Astrocyte (in vitro differentiated cells and primary cell): ENCODE measurements at regions not wholly inside any gene's neighbourhood (a gene's known extent, or its start where the extent isn't known, plus 50 kb on each side); places are given as distances from the start of the nearest gene placed in this dataset.

ENCODE experiments used
- DNase-seq: peaks from one replicate; pipeline ENCODE4 v3.0.0-alpha.2; 2010; ENCODE audit warnings: low read depth
- FAIRE-seq: peaks from 2 replicates; lab custom pipeline; 2011; peaks lifted over from hg19 to GRCh38; lab: Jason Lieb, UNC
- H2AFZ ChIP-seq: 2 replicates; pipeline ENCODE4 v1.6.0; 2012; ENCODE audit warnings: low read depth, low read length, inconsistent platforms
- H3K27ac ChIP-seq: 2 replicates; pipeline ENCODE4 v1.5.1; 2011; ENCODE audit warnings: low read depth, low read length, inconsistent platforms
- H3K27me3 ChIP-seq: 2 replicates; pipeline ENCODE4 v1.6.0; 2011; ENCODE audit warnings: low read length, inconsistent platforms; ENCODE audit not compliant: insufficient read depth
- H3K36me3 ChIP-seq: 2 replicates; pipeline ENCODE4 v1.5.1; 2011; ENCODE audit warnings: low read length, inconsistent platforms; ENCODE audit not compliant: insufficient read depth
- H3K4me1 ChIP-seq: 2 replicates; pipeline ENCODE4 v1.5.1; 2011; ENCODE audit warnings: low read length, inconsistent platforms; ENCODE audit not compliant: insufficient read depth
- H3K4me2 ChIP-seq: 2 replicates; pipeline ENCODE4 v1.6.0; 2012; ENCODE audit warnings: low read length, inconsistent platforms
- H3K4me3 ChIP-seq: 2 replicates; pipeline ENCODE4 v1.5.1; 2011; ENCODE audit warnings: low read depth, mild to moderate bottlenecking, low read length, inconsistent platforms; ENCODE audit not compliant: insufficient read depth
- H3K79me2 ChIP-seq: 2 replicates; pipeline ENCODE4 v1.6.0; 2012; ENCODE audit warnings: mild to moderate bottlenecking, low read length, inconsistent platforms; ENCODE audit not compliant: insufficient read depth
- H3K9ac ChIP-seq: 2 replicates; pipeline ENCODE4 v1.6.0; 2012; ENCODE audit warnings: mild to moderate bottlenecking, low read length, inconsistent platforms
- H3K9me3 ChIP-seq: 2 replicates; pipeline ENCODE4 v1.5.1; 2012; ENCODE audit warnings: low read depth, mild to moderate bottlenecking, low read length, inconsistent platforms; ENCODE audit not compliant: insufficient read depth
- H4K20me1 ChIP-seq: 2 replicates; pipeline ENCODE4 v1.6.0; 2012; ENCODE audit warnings: low read length, inconsistent platforms; ENCODE audit not compliant: insufficient read depth
- H3K27ac Mint-ChIP-seq: one replicate; pipeline ENCODE4 v1.8.0; 2021; ENCODE audit warnings: mild to moderate bottlenecking, mixed read lengths; ENCODE audit not compliant: unreplicated experiment
- H3K27me3 Mint-ChIP-seq: one replicate; pipeline ENCODE4 v1.8.0; 2021; ENCODE audit warnings: low read depth, mixed read lengths; ENCODE audit not compliant: unreplicated experiment
- H3K36me3 Mint-ChIP-seq: one replicate; pipeline ENCODE4 v1.8.0; 2021; ENCODE audit warnings: low read depth, mixed read lengths; ENCODE audit not compliant: unreplicated experiment
- H3K4me1 Mint-ChIP-seq: one replicate; pipeline ENCODE4 v1.8.0; 2021; ENCODE audit warnings: low read depth, mixed read lengths; ENCODE audit not compliant: unreplicated experiment
- H3K4me3 Mint-ChIP-seq: one replicate; pipeline ENCODE4 v1.8.0; 2021; ENCODE audit warnings: mild to moderate bottlenecking, moderate library complexity, mixed read lengths; ENCODE audit not compliant: unreplicated experiment
- H3K9me3 Mint-ChIP-seq: one replicate; pipeline ENCODE4 v1.8.0; 2021; ENCODE audit warnings: mild to moderate bottlenecking, mixed read lengths; ENCODE audit not compliant: unreplicated experiment
- EZH2 ChIP-seq: IDR thresholded peaks from 2 replicates; pipeline ENCODE4 v1.6.1; 2012; ENCODE audit warnings: mild to moderate bottlenecking, low read length, inconsistent platforms; ENCODE audit not compliant: insufficient read depth
- TF ChIP-seq, protein P1 (sequence below): IDR thresholded peaks from 2 replicates; pipeline ENCODE4 v1.5.1; 2011; ENCODE audit warnings: low read depth, mild to moderate bottlenecking, inconsistent platforms, low read length, moderate library complexity; ENCODE audit not compliant: insufficient read depth

DNA sequence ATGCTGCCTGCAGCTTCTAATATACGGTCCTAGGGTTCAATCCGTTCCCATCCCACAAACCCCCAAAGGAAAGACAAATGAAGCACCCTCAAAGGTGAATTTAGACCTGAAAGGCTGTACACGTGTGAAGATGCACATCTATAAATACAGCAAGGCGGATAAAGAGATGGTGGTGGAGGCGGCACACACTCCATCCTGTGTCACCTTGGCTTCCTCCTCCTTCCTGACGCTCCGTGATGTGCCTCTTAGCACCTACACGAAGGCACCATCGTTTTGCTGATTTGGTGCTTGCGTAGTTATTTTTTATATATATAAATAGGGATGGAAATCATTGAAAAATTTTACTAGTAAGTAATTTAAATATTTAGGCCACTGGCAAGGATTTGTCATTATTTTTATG, 359.4 kb downstream of the NPHP4 start:
- Histone ChIP-seq H3K27ac (no peak overlapping the region), H3K4me3 (no peak overlapping the region), H3K27me3 (no peaks in the 10 kb centered on the region), H3K4me1 (no peaks in the 10 kb centered on the region), H3K9ac (no peak overlapping the region), H4K20me1 (no peaks in the 10 kb centered on the region), H3K9me3 (peaks cover 11% of the 10 kb centered on the region), H3K36me3 (no peaks in the 10 kb centered on the region), H2AFZ (no peak overlapping the region), H3K79me2 (no peaks in the 10 kb centered on the region), H3K4me2 (no peak overlapping the region)
- Mint-ChIP-seq H3K27ac (no peak overlapping the region), H3K9me3 (peaks cover 4% of the 10 kb centered on the region), H3K4me3 (no peak overlapping the region), H3K36me3 (no peaks in the 10 kb centered on the region), H3K27me3 (peaks cover 22% of the 10 kb centered on the region), H3K4me1 (no peaks in the 10 kb centered on the region)
- FAIRE-seq, result no peak
- DNase-seq, result no peak
- no peak for TF ChIP-seq EZH2
- TF ChIP-seq, protein P1, sequence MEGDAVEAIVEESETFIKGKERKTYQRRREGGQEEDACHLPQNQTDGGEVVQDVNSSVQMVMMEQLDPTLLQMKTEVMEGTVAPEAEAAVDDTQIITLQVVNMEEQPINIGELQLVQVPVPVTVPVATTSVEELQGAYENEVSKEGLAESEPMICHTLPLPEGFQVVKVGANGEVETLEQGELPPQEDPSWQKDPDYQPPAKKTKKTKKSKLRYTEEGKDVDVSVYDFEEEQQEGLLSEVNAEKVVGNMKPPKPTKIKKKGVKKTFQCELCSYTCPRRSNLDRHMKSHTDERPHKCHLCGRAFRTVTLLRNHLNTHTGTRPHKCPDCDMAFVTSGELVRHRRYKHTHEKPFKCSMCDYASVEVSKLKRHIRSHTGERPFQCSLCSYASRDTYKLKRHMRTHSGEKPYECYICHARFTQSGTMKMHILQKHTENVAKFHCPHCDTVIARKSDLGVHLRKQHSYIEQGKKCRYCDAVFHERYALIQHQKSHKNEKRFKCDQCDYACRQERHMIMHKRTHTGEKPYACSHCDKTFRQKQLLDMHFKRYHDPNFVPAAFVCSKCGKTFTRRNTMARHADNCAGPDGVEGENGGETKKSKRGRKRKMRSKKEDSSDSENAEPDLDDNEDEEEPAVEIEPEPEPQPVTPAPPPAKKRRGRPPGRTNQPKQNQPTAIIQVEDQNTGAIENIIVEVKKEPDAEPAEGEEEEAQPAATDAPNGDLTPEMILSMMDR, result no peak

DNA sequence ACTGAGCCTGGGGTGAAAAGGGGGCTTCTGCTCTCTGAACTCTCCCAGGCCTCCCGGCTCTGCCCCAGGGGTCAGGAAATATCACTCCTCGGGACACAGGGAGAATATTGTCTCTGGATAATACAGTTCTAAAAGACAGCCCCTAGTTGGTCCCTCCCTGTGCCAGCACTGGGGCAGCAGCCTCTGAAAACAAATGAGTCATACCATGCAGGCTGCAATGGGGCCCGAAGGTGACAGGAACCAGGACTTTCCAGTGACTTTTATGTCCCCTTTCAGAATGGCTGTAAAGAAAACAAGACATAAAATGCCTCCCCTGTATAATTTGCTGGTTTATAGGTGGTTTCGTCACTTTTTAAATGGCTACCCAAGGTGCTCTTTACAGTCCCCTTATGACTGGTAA, 360.0 kb downstream of the NPHP4 start:
- Mint-ChIP-seq H3K27me3 (peaks cover 25% of the 10 kb centered on the region), H3K4me3 (no peak overlapping the region), H3K27ac (no peak overlapping the region), H3K4me1 (no peaks in the 10 kb centered on the region), H3K9me3 (peaks cover 3% of the 10 kb centered on the region), H3K36me3 (no peaks in the 10 kb centered on the region)
- H3K27ac ChIP-seq, result no peak overlapping the region
- no peak overlapping the region for H3K9ac ChIP-seq
- H3K4me3 ChIP-seq, result no peak overlapping the region
- H3K27me3 ChIP-seq, result no peaks in the 10 kb centered on the region
- no peak overlapping the region for H2AFZ ChIP-seq
- FAIRE-seq (no peak), DNase-seq (no peak)
- no peaks in the 10 kb centered on the region for H3K79me2 ChIP-seq
- TF ChIP-seq EZH2, result no peak
- TF ChIP-seq, protein P1, result no peak
- no peaks in the 10 kb centered on the region for H4K20me1 ChIP-seq
- H3K4me2 ChIP-seq, result no peak overlapping the region
- H3K36me3 ChIP-seq, result no peaks in the 10 kb centered on the region
- H3K9me3 ChIP-seq, result peaks cover 11% of the 10 kb centered on the region
- H3K4me1 ChIP-seq, result no peaks in the 10 kb centered on the region

DNA sequence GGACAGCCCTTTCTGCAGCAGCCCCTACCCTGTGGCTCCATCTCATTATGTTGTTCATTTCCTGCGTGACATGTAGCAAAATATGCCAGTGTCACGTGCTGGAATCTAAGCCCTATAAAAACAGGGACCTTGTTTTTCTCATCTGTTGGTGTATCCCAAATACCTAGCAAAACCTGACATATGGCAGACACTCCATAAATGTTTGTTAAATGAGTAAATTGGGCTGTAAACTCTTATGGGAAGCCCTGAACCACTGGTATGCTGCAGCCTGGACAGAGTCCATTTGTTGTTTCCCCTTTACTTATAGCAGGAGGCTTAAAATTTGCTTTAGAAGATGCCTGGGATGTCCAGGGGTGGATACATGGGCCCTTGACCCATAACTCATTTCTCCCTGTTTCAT, 363.8 kb downstream of the NPHP4 start:
- H3K79me2 ChIP-seq, result no peaks in the 10 kb centered on the region
- no peak overlapping the region for H3K4me2 ChIP-seq
- no peaks in the 10 kb centered on the region for H3K4me1 ChIP-seq
- Mint-ChIP-seq H3K4me3 (no peak overlapping the region), H3K36me3 (no peaks in the 10 kb centered on the region), H3K9me3 (no peaks in the 10 kb centered on the region), H3K27ac (no peak overlapping the region), H3K27me3 (peaks cover 21% of the 10 kb centered on the region), H3K4me1 (no peaks in the 10 kb centered on the region)
- H3K4me3 ChIP-seq, result no peak overlapping the region
- no peak overlapping the region for H3K27ac ChIP-seq
- H3K9ac ChIP-seq, result no peak overlapping the region
- no peaks in the 10 kb centered on the region for H3K36me3 ChIP-seq
- H4K20me1 ChIP-seq, result no peaks in the 10 kb centered on the region
- no peak overlapping the region for H2AFZ ChIP-seq
- FAIRE-seq (no peak), DNase-seq (no peak)
- no peaks in the 10 kb centered on the region for H3K27me3 ChIP-seq
- peaks cover 2% of the 10 kb centered on the region for H3K9me3 ChIP-seq
- TF ChIP-seq EZH2, result no peak
- TF ChIP-seq, protein P1, result no peak
